T-helper 1 cell treated with Interleukin-12 subunit alpha and Interleukin-12 subunit beta and Interleukin-4 antibody, amounts not matched to agents 30 μg/mL and 1 μg/mL, for 36 hours (primary cell): ENCODE measurements at regions not wholly inside any gene's neighbourhood (a gene's known extent, or its start where the extent isn't known, plus 50 kb on each side); places are given as distances from the start of the nearest gene placed in this dataset.

ENCODE experiments used
- H3K27ac Mint-ChIP-seq: one replicate; pipeline ENCODE4 v1.8.0; 2021; ENCODE audit warnings: mild to moderate bottlenecking, mixed read lengths
- H3K27me3 Mint-ChIP-seq: one replicate; pipeline ENCODE4 v1.8.0; 2021; ENCODE audit warnings: low read depth, mixed read lengths
- H3K36me3 Mint-ChIP-seq: one replicate; pipeline ENCODE4 v1.8.0; 2021; ENCODE audit warnings: low read depth, mixed read lengths
- H3K4me1 Mint-ChIP-seq: one replicate; pipeline ENCODE4 v1.8.0; 2021; ENCODE audit warnings: low read depth, mixed read lengths
- H3K4me3 Mint-ChIP-seq: one replicate; pipeline ENCODE4 v1.8.0; 2021; ENCODE audit warnings: mild to moderate bottlenecking, moderate library complexity, mixed read lengths
- H3K9me3 Mint-ChIP-seq: one replicate; pipeline ENCODE4 v1.8.0; 2021; ENCODE audit warnings: mixed read lengths

- H3K4me1 Mint-ChIP-seq = no peaks in the 10 kb centered on the region
- H3K4me3 Mint-ChIP-seq = no peak overlapping the region
- peaks cover 9% of the 10 kb centered on the region for H3K27me3 Mint-ChIP-seq
- H3K36me3 Mint-ChIP-seq = no peaks in the 10 kb centered on the region
- no peaks in the 10 kb centered on the region for H3K9me3 Mint-ChIP-seq
- no peak overlapping the region for H3K27ac Mint-ChIP-seq
These were observed 203.2 kb downstream of the AHR start for GRCh38 chr7:17501441-17502212.

- H3K27me3 Mint-ChIP-seq = peaks cover 9% of the 10 kb centered on the region
- H3K36me3 Mint-ChIP-seq = no peaks in the 10 kb centered on the region
- no peak overlapping the region for H3K4me3 Mint-ChIP-seq
- no peak overlapping the region for H3K27ac Mint-ChIP-seq
- no peaks in the 10 kb centered on the region for H3K4me1 Mint-ChIP-seq
- no peaks in the 10 kb centered on the region for H3K9me3 Mint-ChIP-seq
These were observed 204.0 kb downstream of the AHR start for GRCh38 chr7:17502213-17503060.

GRCh38 chr7:17506095-17506494, 207.6 kb downstream of the AHR start:
- H3K27ac Mint-ChIP-seq = no peak overlapping the region

GRCh38 chr7:17506596-17506995, 208.1 kb downstream of the AHR start:
- Mint-ChIP-seq H3K4me1 (no peaks in the 10 kb centered on the region), H3K27ac (no peak overlapping the region), H3K36me3 (no peaks in the 10 kb centered on the region), H3K4me3 (no peak overlapping the region), H3K27me3 (peaks cover 3% of the 10 kb centered on the region), H3K9me3 (no peaks in the 10 kb centered on the region)

More at GRCh38 chr7:17506095-17506494, 207.6 kb downstream of the AHR start:
- Mint-ChIP-seq H3K9me3 (no peaks in the 10 kb centered on the region), H3K36me3 (no peaks in the 10 kb centered on the region), H3K27me3 (peaks cover 3% of the 10 kb centered on the region), H3K4me3 (no peak overlapping the region), H3K4me1 (no peaks in the 10 kb centered on the region)

- Mint-ChIP-seq H3K27ac (no peak overlapping the region), H3K4me1 (no peaks in the 10 kb centered on the region), H3K27me3 (peaks cover 3% of the 10 kb centered on the region), H3K9me3 (no peaks in the 10 kb centered on the region), H3K4me3 (no peak overlapping the region), H3K36me3 (no peaks in the 10 kb centered on the region)
These were observed 209.3 kb downstream of the AHR start for GRCh38 chr7:17507717-17508116.

- Mint-ChIP-seq H3K4me3 (no peak overlapping the region), H3K27ac (no peak overlapping the region), H3K27me3 (no peaks in the 10 kb centered on the region), H3K4me1 (no peaks in the 10 kb centered on the region), H3K36me3 (no peaks in the 10 kb centered on the region), H3K9me3 (no peaks in the 10 kb centered on the region)
These were observed 213.8 kb downstream of the AHR start for GRCh38 chr7:17512181-17512675.

- Mint-ChIP-seq H3K27me3 (no peaks in the 10 kb centered on the region), H3K36me3 (no peaks in the 10 kb centered on the region), H3K27ac (no peak overlapping the region), H3K9me3 (no peaks in the 10 kb centered on the region), H3K4me1 (no peaks in the 10 kb centered on the region), H3K4me3 (no peak overlapping the region)
These were observed 218.3 kb downstream of the AHR start for GRCh38 chr7:17516771-17517170.

- H3K36me3 Mint-ChIP-seq = no peaks in the 10 kb centered on the region
- no peaks in the 10 kb centered on the region for H3K27me3 Mint-ChIP-seq
- peaks cover 3% of the 10 kb centered on the region for H3K4me1 Mint-ChIP-seq
- H3K27ac Mint-ChIP-seq = no peak overlapping the region
- no peaks in the 10 kb centered on the region for H3K9me3 Mint-ChIP-seq
- no peak overlapping the region for H3K4me3 Mint-ChIP-seq
These were observed 222.5 kb downstream of the AHR start for GRCh38 chr7:17520941-17521340.

GRCh38 chr7:17521437-17521836, 223.0 kb downstream of the AHR start:
- H3K9me3 Mint-ChIP-seq = no peaks in the 10 kb centered on the region
- no peaks in the 10 kb centered on the region for H3K36me3 Mint-ChIP-seq
- H3K4me3 Mint-ChIP-seq = no peak overlapping the region
- H3K27me3 Mint-ChIP-seq = no peaks in the 10 kb centered on the region
- H3K4me1 Mint-ChIP-seq = peaks cover 3% of the 10 kb centered on the region
- no peak overlapping the region for H3K27ac Mint-ChIP-seq

- Mint-ChIP-seq H3K36me3 (no peaks in the 10 kb centered on the region), H3K9me3 (no peaks in the 10 kb centered on the region), H3K27me3 (no peaks in the 10 kb centered on the region), H3K27ac (no peak overlapping the region), H3K4me3 (no peak overlapping the region), H3K4me1 (peaks cover 3% of the 10 kb centered on the region)
These were observed 225.6 kb downstream of the AHR start for GRCh38 chr7:17523813-17524739.

- Mint-ChIP-seq H3K9me3 (no peaks in the 10 kb centered on the region), H3K4me1 (peaks cover 3% of the 10 kb centered on the region), H3K4me3 (no peak overlapping the region), H3K27ac (no peak overlapping the region), H3K36me3 (no peaks in the 10 kb centered on the region), H3K27me3 (no peaks in the 10 kb centered on the region)
These were observed 226.3 kb downstream of the AHR start for GRCh38 chr7:17524746-17525145.

GRCh38 chr7:17526621-17527020, 228.2 kb downstream of the AHR start:
- H3K4me1 Mint-ChIP-seq = peaks cover 6% of the 10 kb centered on the region
- no peaks in the 10 kb centered on the region for H3K36me3 Mint-ChIP-seq
- no peaks in the 10 kb centered on the region for H3K9me3 Mint-ChIP-seq
- H3K27me3 Mint-ChIP-seq = no peaks in the 10 kb centered on the region
- no peak overlapping the region for H3K4me3 Mint-ChIP-seq
- H3K27ac Mint-ChIP-seq = no peak overlapping the region

- no peak overlapping the region for H3K27ac Mint-ChIP-seq
- no peaks in the 10 kb centered on the region for H3K27me3 Mint-ChIP-seq
- H3K4me1 Mint-ChIP-seq = peaks cover 10% of the 10 kb centered on the region
- H3K36me3 Mint-ChIP-seq = no peaks in the 10 kb centered on the region
- H3K4me3 Mint-ChIP-seq = no peak overlapping the region
- H3K9me3 Mint-ChIP-seq = no peaks in the 10 kb centered on the region
These were observed 230.2 kb downstream of the AHR start for GRCh38 chr7:17528636-17529035.

- Mint-ChIP-seq H3K4me1 (peaks cover 7% of the 10 kb centered on the region), H3K27ac (no peak overlapping the region), H3K4me3 (no peak overlapping the region), H3K9me3 (no peaks in the 10 kb centered on the region), H3K36me3 (no peaks in the 10 kb centered on the region), H3K27me3 (no peaks in the 10 kb centered on the region)
These were observed 231.8 kb downstream of the AHR start for GRCh38 chr7:17530244-17530643.
